SJCRH30 (cell line): ENCODE measurements at regions not wholly inside any gene's neighbourhood (a gene's known extent, or its start where the extent isn't known, plus 50 kb on each side); places are given as distances from the start of the nearest gene placed in this dataset.

Experiments
- DNase-seq, 2 experiments: peaks; one replicate each; pipeline ENCODE4 v3.0.0-alpha.2; 2015 to 2020
- H3K27ac ChIP-seq: fragments of 250-450 bp; sonication (Bioruptor Pico); 2 replicates; pipeline ENCODE4 v1.5.1; 2020; ENCODE audit warnings: mild to moderate bottlenecking, moderate library complexity
- H3K27me3 ChIP-seq: fragments of 250-450 bp; sonication (Bioruptor Pico); 2 replicates; pipeline ENCODE4 v1.5.1; 2020; ENCODE audit warnings: mild to moderate bottlenecking, moderate library complexity
- H3K36me3 ChIP-seq: fragments of 250-450 bp; sonication (Bioruptor Pico); 2 replicates; pipeline ENCODE4 v1.5.1; 2020; ENCODE audit warnings: mild to moderate bottlenecking, moderate library complexity
- H3K4me1 ChIP-seq: fragments of 250-450 bp; sonication (Bioruptor Pico); 2 replicates; pipeline ENCODE4 v1.5.1; 2020; ENCODE audit warnings: mild to moderate bottlenecking, moderate library complexity
- H3K4me3 ChIP-seq: fragments of 250-450 bp; sonication (Bioruptor Pico); 2 replicates; pipeline ENCODE4 v1.5.1; 2020; ENCODE audit warnings: mild to moderate bottlenecking, moderate library complexity
- H3K9me3 ChIP-seq: fragments of 250-450 bp; sonication (Bioruptor Pico); replicated peaks from 2 replicates; pipeline ENCODE4 v1.5.1; 2020; ENCODE audit warnings: mild to moderate bottlenecking, moderate library complexity

DNA sequence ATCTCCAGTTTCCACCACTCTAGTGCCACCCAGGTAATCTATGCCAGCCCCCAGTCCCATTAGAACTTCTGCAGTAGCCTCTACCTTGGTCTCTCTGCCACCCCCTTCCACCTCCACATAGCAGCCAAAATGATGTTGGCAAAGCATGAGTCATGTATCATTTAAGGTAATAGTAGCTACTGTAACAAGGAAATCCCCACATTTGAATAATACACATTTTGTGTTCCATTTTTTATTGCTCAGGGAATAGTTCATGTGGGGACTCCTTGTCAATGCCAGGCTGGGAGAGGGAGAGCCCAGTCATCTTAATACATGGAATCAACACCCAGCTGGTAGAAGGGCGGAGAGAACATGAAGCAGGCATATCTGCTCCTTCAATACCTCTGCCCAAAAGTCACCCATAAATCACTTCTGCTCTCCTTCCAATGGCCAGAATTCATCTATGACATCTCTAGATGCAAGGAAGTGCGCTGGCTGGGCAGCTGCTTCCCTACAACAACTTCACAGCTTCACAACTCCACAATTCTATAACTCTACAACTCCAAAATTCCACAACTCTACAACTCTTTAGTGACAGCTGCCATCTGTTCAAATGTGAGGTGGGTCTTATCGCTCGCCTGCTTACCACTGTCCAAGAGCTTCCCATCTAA, 70.6 kb upstream of the GLS start:
- Histone ChIP-seq H3K27ac (no peak overlapping the region), H3K9me3 (no peaks in the 10 kb centered on the region), H3K4me3 (no peak overlapping the region), H3K4me1 (peaks cover 21% of the 10 kb centered on the region), H3K27me3 (no peaks in the 10 kb centered on the region), H3K36me3 (no peaks in the 10 kb centered on the region)
- DNase-seq, result no peak

DNA sequence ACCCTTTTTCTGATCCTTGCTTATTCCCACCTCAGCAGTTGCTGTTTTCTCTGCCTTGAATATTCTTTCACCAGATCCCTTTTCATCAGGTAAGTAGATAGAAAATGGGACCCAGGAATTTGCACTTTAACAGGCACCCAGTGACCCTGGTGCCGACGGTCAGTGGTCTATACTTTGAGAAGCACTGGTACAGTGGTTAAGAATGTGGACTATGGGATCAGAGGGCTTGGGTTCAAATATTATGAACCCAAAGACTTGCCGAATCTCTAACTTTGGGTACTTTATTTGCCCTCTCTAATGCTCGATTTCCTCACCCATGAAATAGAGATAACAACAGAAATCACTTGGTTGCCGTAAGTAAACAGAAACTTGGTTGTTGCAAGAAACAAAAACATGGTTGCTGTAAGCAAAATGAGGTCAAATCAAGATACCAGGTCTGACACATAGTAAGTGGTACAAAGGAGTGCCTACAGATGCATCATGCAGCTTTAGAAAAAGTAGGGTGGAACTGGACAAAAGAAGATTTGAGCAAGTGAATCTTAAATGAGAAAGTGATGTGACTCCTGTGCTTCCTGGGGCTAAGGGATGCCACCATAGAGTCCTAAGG, 69.5 kb upstream of the GLS start:
- Histone ChIP-seq H3K4me3 (no peak overlapping the region), H3K27ac (no peak overlapping the region), H3K27me3 (no peaks in the 10 kb centered on the region), H3K36me3 (no peaks in the 10 kb centered on the region), H3K9me3 (no peaks in the 10 kb centered on the region), H3K4me1 (peaks cover 21% of the 10 kb centered on the region)
- DNase-seq, result no peak

DNA sequence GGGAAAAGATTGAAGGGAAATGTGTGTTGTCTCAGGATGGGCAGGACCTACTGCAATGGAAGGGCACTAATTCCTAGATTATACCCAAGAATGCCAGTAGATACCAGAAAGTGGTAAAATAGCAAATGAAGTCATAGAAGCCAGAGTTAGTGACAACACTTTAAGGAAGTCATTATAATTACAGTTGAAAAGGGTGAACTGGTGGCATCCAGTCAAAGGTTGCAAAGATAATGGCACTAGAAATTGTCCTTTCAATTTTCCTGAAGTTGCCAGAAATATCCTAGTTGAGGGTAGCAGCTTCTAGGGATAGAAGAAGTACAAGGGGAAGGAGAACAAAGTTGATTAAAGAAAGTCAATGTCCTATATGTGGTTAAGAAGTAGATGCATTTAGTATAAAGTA, 68.8 kb upstream of the GLS start:
- Histone ChIP-seq H3K9me3 (no peaks in the 10 kb centered on the region; the same call in 1 of the 2 replicates), H3K27me3 (no peaks in the 10 kb centered on the region), H3K36me3 (no peaks in the 10 kb centered on the region), H3K4me3 (no peak overlapping the region), H3K27ac (no peak overlapping the region), H3K4me1 (peaks cover 21% of the 10 kb centered on the region)
- DNase-seq, result no peak

DNA sequence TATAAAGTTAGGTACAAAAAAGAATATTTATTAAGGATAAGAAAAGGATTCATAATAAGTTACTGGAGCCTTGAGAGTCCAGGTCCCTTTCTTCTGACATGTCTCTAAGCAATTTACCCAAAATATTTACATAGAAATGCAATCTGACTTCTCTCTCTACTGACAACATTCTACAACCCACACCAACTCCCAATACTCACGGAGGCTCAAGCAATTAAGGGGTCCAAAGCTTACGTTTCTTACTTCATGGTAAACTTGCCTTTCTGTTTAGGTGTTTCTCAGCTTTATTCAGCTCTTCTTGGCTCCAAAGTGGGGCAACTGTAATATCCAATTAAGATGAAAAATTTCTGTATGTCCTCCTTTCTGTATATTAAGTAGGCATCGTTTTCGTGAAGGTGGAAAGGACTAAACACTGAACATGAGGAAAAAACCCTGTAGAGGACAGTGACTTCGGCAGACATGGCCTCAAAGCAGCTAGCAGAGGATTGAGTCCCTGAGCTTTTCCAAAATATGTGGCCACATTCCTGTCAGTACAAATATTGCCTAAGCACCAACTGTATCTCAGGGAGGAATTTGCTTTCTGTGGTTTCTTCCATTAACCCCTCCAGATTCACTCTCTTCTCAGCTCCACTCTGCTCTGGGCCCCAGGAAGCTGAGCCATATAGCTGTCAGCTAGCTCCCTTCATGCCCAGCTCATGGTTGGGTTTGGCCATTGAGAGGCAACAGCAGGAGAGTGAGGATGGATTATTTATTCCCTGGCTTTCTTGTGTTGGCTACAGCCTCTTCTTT, 67.9 kb upstream of the GLS start:
- peaks cover 21% of the 10 kb centered on the region for H3K4me1 ChIP-seq
- H3K36me3 ChIP-seq, result no peaks in the 10 kb centered on the region
- H3K9me3 ChIP-seq, result no peaks in the 10 kb centered on the region; the same call in 1 of the 2 replicates
- peak; percentile 66 to 73 for DNase-seq
- no peak overlapping the region for H3K27ac ChIP-seq
- H3K27me3 ChIP-seq, result no peaks in the 10 kb centered on the region
- H3K4me3 ChIP-seq, result no peak overlapping the region

DNA sequence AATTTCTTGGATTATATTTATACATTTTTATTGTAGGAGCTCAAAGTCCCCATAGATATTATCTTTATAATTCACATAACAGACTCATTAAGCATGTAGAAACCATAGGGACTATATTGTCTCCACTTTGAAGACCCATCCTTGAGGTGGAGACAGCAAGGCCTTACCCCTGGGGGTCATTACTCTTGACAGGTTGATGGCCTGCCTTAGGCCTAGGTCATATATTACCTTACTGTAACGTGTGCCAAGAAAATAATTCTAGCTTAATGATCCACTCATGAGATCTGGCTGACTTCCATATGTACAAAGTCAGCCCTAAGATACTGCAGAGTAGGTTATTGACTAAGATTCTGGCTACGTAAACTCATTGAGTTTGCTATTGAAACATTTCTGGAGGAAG, 65.4 kb upstream of the GLS start:
- Histone ChIP-seq H3K27me3 (no peaks in the 10 kb centered on the region), H3K36me3 (no peaks in the 10 kb centered on the region), H3K4me1 (peaks cover 33% of the 10 kb centered on the region), H3K4me3 (no peak overlapping the region), H3K27ac (no peak overlapping the region), H3K9me3 (no peaks in the 10 kb centered on the region; the same call in 1 of the 2 replicates)
- DNase-seq, result no peak

DNA sequence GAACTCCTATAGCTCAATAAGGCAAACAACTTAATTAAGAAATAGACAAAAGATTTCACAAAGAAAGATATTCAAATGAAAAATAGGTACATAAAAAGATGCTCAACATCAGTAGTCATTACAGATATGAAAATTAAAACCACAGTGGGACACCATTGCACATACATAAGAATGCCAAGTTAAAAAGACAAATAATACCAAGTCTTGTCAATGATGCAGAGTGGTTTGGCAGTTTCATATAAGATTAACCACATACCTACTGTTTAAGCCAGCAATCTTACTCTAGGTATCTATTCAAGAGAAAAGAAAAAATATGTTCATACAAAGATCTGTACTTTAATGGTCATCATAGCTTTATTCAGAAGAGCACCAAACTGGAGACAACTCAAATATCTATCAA, 63.5 kb upstream of the GLS start:
- Histone ChIP-seq H3K4me1 (peaks cover 39% of the 10 kb centered on the region), H3K4me3 (no peak overlapping the region), H3K36me3 (no peaks in the 10 kb centered on the region), H3K9me3 (no peaks in the 10 kb centered on the region; the same call in 1 of the 2 replicates), H3K27ac (no peak overlapping the region), H3K27me3 (no peaks in the 10 kb centered on the region)
- DNase-seq, result no peak

DNA sequence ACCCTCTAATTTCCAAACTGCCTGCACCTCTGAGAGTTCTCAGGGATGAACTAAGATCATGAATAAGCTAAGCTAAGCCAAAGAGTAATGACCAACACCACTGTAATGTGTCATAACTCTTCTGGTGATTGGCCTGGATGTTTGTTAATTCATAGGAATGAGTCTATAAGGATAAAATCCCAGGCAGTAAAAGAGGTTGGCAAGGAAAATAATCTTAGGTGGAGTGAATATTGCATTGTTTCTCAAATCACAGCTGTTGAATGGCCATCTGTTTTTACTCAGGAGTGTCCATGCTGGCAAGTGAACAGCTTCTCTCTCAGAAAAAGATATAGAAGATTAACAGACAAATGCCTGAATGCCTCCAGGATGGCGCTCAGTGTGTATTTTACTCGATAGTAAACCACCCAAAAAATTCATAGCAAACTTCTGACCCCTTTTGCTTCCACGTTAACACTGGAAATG, 60.8 kb upstream of the GLS start:
- Histone ChIP-seq H3K27ac (peak overlapping the region; percentile 66), H3K9me3 (peaks cover 3% of the 10 kb centered on the region; the same call in 1 of the 2 replicates), H3K4me3 (peak overlapping the region; percentile 33), H3K27me3 (no peaks in the 10 kb centered on the region), H3K36me3 (no peaks in the 10 kb centered on the region), H3K4me1 (peaks cover 19% of the 10 kb centered on the region)
- peak; percentile 68 to 91 for DNase-seq

DNA sequence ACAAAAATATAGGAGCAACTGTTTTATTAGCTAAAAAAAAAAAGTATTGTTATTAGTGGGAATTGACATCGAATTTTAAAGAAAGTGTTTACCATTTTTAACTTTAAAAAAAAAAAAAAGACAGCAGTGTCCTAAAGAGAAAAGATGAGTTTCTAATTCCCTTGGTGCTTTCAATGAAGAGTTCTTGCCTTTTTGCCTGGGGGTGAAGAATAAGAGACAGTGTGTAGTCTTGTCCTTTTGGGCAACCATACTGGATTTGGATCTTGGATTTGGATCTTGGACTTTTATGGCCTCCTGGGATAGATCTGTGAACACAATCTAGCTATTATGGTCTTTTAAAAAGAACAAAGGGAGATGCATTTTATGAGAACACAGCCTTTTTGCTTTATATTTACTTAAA, 60.2 kb upstream of the GLS start:
- peak in 1 of 2 experiments; percentile 52 for DNase-seq
- Histone ChIP-seq H3K36me3 (no peaks in the 10 kb centered on the region), H3K27ac (peak overlapping the region; percentile 66), H3K27me3 (no peaks in the 10 kb centered on the region), H3K9me3 (peaks cover 8% of the 10 kb centered on the region; the same call in 1 of the 2 replicates), H3K4me1 (peaks cover 19% of the 10 kb centered on the region), H3K4me3 (peak overlapping the region; percentile 33)

DNA sequence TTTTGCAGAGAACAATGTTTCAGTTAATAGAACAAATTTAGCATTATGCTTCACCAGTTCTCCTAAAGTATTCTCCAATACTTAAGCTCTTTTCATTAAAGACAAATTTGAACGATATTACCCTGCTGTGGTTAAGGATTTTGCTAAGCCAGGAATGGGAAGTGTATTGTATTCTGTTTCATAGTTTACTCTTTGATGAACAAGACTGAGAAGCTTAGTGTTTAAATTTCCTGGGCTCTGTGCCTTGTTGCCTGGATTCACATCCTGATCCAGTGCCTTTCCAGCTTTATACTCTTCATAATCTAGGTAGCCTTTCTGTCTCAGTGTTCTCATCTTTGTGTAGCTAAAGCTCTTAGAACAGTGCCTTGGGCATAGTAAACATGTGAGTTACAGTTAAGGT, 58.6 kb upstream of the GLS start:
- no peak overlapping the region for H3K4me3 ChIP-seq
- no peak for DNase-seq
- H3K4me1 ChIP-seq, result peaks cover 19% of the 10 kb centered on the region
- no peak overlapping the region for H3K27ac ChIP-seq
- H3K36me3 ChIP-seq, result no peaks in the 10 kb centered on the region
- H3K27me3 ChIP-seq, result no peaks in the 10 kb centered on the region
- peaks cover 8% of the 10 kb centered on the region; the same call in 1 of the 2 replicates for H3K9me3 ChIP-seq

DNA sequence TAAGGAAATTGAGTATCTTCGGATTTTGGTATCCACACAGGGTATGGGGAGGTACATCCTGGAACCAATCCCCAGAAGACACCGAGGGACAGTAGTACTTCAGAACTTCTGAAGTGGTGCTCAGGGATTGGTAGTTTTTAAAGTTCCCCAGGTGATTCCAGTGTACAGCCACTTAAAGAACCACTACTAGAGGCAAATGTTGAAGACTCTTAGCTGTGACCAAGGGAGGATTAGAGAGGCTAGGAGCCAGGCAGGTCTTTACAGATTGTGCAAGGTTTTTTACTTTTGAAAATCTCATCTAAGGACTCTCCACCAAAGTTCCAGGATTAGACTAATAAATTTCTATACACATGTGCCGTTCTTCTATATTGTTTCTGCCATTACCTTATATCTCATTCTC, 52.9 kb upstream of the GLS start:
- Histone ChIP-seq H3K27ac (no peak overlapping the region), H3K4me3 (no peak overlapping the region), H3K36me3 (no peaks in the 10 kb centered on the region), H3K9me3 (peaks cover 21% of the 10 kb centered on the region; the same call in 1 of the 2 replicates), H3K4me1 (no peaks in the 10 kb centered on the region), H3K27me3 (no peaks in the 10 kb centered on the region)
- no peak for DNase-seq

DNA sequence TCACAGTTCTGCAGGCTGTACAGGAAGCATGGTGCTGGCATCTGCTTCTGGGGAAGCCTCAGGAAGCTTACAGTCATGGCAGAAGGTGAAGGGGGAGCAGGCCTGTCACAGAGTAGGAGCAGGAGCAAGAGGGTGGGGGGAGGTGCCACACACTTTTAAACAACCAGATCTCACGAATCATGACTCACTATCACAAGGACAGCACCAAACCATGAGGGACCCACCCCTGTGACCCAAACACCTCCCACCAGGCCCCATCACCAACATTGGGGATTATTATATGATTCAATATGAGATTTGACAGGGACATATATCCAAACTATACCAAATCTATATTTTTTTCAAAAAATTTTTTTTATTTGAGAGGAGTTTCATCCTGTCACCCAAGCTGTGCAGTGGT, 51.0 kb upstream of the GLS start:
- Histone ChIP-seq H3K27me3 (no peaks in the 10 kb centered on the region), H3K27ac (no peak overlapping the region), H3K4me1 (no peaks in the 10 kb centered on the region), H3K4me3 (no peak overlapping the region), H3K36me3 (no peaks in the 10 kb centered on the region), H3K9me3 (peaks cover 20% of the 10 kb centered on the region; the same call in 1 of the 2 replicates)
- no peak for DNase-seq
